ENCODE measurements at regions not wholly inside any gene's neighbourhood (a gene's known extent, or its start where the extent isn't known, plus 50 kb on each side); places are given as distances from the start of the nearest gene placed in this dataset.
"Not testable (repeated sequence)": the region's sequence is repeated elsewhere in the genome, so short reads cannot be mapped to it uniquely, and the experiment has no call there.

- Mint-ChIP-seq H3K27ac (no peak overlapping the region), H3K4me1 (ENCODE audit: low read depth) (peaks cover 10% of the 10 kb centered on the region), H3K27me3 (no peaks in the 10 kb centered on the region), H3K4me3 (no peak overlapping the region), H3K9me3 (peaks cover 5% of the 10 kb centered on the region), H3K36me3 (ENCODE audit: low read depth) (no peaks in the 10 kb centered on the region)
- no peak for DNase-seq
These were observed 84.3 kb upstream of the RAPH1 start for GRCh38 chr2:203619267-203619878.

DNA sequence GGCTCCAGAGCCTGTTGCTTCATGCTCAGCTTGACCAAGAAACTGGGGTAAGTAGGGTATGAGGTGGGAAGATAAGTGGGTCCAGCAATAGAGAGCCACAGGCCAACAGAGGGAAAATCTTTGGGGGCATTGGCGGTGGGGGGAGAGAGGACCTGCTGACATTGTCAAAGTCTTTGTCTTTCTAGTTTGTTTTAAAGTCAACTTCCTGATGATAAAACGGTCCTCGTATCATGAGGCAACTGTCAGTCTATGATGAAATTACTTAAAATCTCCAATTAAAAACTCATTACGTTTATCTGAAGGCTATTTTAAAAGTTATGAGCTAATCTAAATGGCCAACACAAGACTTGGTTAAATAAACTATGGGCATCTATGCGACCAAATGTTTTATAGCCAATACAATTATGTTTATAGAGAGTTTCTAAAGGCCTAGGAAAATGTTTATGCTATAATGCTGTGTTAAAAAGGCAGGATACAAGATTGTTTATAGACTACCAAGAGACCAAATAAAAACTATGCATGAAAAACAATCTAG lies 84.4 kb upstream of the CD28 start:
- no peak for DNase-seq
- Mint-ChIP-seq H3K4me3 (no peak overlapping the region), H3K4me1 (ENCODE audit: low read depth) (peaks cover 10% of the 10 kb centered on the region), H3K9me3 (peaks cover 5% of the 10 kb centered on the region), H3K27ac (no peak overlapping the region), H3K36me3 (ENCODE audit: low read depth) (no peaks in the 10 kb centered on the region), H3K27me3 (no peaks in the 10 kb centered on the region)

GRCh38 chr2:203623096-203623495 lies 83.3 kb upstream of the CD28 start:
- Mint-ChIP-seq H3K4me3 (no peak overlapping the region), H3K36me3 (ENCODE audit: low read depth) (no peaks in the 10 kb centered on the region), H3K27ac (no peak overlapping the region), H3K4me1 (ENCODE audit: low read depth) (peaks cover 10% of the 10 kb centered on the region), H3K27me3 (no peaks in the 10 kb centered on the region), H3K9me3 (peaks cover 5% of the 10 kb centered on the region)
- no peak for DNase-seq

- DNase-seq: no peak
- H3K27me3 Mint-ChIP-seq: no peaks in the 10 kb centered on the region
- H3K36me3 Mint-ChIP-seq (ENCODE audit: low read depth): no peaks in the 10 kb centered on the region
- no peak overlapping the region for H3K4me3 Mint-ChIP-seq
- peaks cover 5% of the 10 kb centered on the region for H3K9me3 Mint-ChIP-seq
- peaks cover 10% of the 10 kb centered on the region for H3K4me1 Mint-ChIP-seq (ENCODE audit: low read depth)
- H3K27ac Mint-ChIP-seq: no peak overlapping the region
These were observed 82.8 kb upstream of the CD28 start for GRCh38 chr2:203623661-203624060.

DNA sequence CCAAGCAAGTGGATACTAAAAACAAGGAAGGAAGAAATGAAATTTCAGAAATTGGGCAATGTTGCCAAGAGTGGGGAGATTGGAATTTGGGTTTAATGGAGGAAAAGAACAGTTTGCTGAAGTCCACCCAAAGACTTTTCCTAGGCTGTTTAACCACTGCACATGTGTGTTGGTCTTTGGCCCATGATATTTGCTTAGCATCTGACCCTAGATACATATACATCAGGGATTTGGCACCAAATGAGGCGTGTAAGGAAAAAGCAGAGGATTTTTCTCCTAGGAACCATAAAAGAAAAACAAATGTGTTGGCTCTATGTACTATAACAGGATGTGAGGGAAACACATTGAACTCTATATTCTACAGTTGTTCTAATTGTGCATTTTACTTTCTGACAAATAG lies 80.7 kb upstream of the CD28 start:
- Mint-ChIP-seq H3K27me3 (no peaks in the 10 kb centered on the region), H3K27ac (no peak overlapping the region), H3K4me3 (no peak overlapping the region), H3K9me3 (no peaks in the 10 kb centered on the region), H3K36me3 (ENCODE audit: low read depth) (no peaks in the 10 kb centered on the region), H3K4me1 (ENCODE audit: low read depth) (peaks cover 15% of the 10 kb centered on the region)
- no peak for DNase-seq

- H3K27me3 Mint-ChIP-seq; H3K27ac Mint-ChIP-seq; H3K4me3 Mint-ChIP-seq; H3K36me3 Mint-ChIP-seq (ENCODE audit: low read depth); DNase-seq; H3K9me3 Mint-ChIP-seq: not testable (repeated sequence)
- H3K4me1 Mint-ChIP-seq (ENCODE audit: low read depth): peaks cover 15% of the 10 kb centered on the region
These were observed 80.2 kb upstream of the CD28 start for GRCh38 chr2:203626247-203626646.

DNA sequence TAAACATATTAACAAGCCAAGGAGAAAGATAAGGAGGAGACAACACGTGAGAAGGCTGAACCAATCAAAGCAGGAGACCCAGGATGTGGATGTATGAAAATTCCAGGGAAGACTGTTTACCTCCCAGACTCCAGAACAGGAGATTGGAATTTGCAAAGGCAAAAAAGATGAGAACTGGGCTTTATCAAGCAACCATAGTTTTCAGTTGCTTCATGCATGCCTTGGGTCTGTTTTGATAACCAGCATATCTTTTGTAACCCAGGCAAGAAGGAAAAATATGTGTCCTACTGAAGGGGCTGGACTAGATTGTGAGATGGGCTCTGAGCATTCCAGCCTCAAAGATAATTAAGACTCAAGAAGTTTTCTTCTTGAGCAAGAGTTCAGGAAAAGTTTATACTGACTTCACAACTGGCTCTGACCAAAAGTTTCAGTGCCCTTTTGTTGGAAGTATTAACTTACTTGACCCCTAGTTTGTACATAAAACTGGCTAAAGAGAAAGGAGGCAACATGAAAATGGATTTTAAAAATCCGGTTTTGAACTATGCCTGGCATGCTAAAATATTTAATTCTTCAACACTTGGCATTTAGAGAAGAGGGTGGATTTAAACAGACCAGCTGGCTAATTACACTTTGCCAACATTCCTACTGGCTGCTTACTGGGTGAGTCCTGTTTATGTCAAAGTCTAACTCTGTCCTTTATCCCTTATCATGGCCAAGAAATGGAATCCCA lies 79.3 kb upstream of the CD28 start:
- Mint-ChIP-seq H3K4me3 (no peak overlapping the region), H3K4me1 (ENCODE audit: low read depth) (peaks cover 15% of the 10 kb centered on the region), H3K9me3 (no peaks in the 10 kb centered on the region), H3K27ac (no peak overlapping the region), H3K27me3 (no peaks in the 10 kb centered on the region), H3K36me3 (ENCODE audit: low read depth) (no peaks in the 10 kb centered on the region)
- no peak for DNase-seq

DNA sequence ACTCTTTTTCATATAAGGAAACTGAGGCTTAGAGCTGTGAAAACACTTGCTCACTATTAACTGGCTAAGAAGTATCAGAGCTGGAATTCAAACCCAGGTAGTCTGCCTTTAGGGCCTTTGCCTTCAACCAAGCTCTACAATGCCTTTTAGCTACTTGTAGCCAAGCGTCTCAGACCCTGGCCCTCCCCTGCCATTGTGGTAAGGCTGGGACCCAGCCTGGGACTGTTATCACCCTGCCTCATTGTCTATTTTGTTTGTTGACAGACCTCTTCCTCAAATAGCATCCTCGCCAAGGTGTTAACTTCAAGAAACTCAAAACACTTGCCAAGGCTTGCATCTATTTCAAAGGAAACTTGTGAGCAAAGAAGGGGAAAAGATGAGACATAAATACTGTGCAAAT lies 76.7 kb upstream of the CD28 start:
- Mint-ChIP-seq H3K27me3 (no peaks in the 10 kb centered on the region), H3K9me3 (no peaks in the 10 kb centered on the region), H3K4me3 (no peak overlapping the region), H3K36me3 (ENCODE audit: low read depth) (no peaks in the 10 kb centered on the region), H3K4me1 (ENCODE audit: low read depth) (peaks cover 4% of the 10 kb centered on the region), H3K27ac (no peak overlapping the region)
- no peak for DNase-seq

GRCh38 chr2:203631068-203631757 lies 75.2 kb upstream of the CD28 start:
- peaks cover 4% of the 10 kb centered on the region for H3K4me1 Mint-ChIP-seq (ENCODE audit: low read depth)

GRCh38 chr2:203636588-203637470 lies 69.6 kb upstream of the CD28 start:
- Mint-ChIP-seq H3K9me3 (no peaks in the 10 kb centered on the region), H3K27me3 (no peaks in the 10 kb centered on the region), H3K36me3 (ENCODE audit: low read depth) (no peaks in the 10 kb centered on the region), H3K27ac (peak overlapping the region; percentile 15), H3K4me1 (ENCODE audit: low read depth) (peaks cover 25% of the 10 kb centered on the region), H3K4me3 (no peak overlapping the region)
- DNase-seq: no peak

More at GRCh38 chr2:203631068-203631757, 75.2 kb upstream of the CD28 start:
- DNase-seq: no peak
- H3K9me3 Mint-ChIP-seq: no peaks in the 10 kb centered on the region
- no peak overlapping the region for H3K4me3 Mint-ChIP-seq
- no peak overlapping the region for H3K27ac Mint-ChIP-seq
- no peaks in the 10 kb centered on the region for H3K27me3 Mint-ChIP-seq
- H3K36me3 Mint-ChIP-seq (ENCODE audit: low read depth): no peaks in the 10 kb centered on the region

DNA sequence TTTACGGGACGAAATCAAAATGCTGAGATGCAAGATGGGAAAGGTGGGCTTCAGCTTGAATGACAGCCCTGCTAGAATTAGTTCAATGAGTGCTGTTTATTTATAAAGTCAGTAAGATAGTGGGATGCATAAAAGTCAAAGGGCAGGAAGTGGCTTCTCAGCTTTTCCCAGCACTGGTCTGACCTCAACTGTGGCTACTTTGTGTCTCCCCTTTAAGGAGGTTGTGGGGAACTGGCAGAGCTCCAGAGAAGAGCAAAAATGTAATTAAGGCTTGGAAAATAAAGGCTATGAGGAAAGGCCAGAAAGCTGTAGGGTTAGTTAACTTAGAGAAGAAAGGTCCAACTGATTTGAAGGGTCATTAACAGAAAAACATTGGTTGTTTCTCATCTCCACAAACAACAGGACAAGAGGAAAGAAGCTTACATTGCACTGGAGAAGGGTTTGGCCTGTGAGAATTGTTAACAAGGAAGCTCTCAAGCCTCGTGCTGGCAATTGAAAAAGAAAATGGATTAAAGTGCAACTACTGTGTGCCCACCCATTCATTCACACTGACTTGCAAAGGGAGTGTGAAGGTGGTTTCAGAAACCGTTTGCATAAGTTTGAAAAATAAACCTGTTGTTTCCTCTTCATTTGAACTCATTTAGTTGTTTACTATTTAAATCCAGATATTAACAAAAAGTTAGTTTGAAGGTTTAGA lies 68.8 kb upstream of the CD28 start:
- Mint-ChIP-seq H3K36me3 (ENCODE audit: low read depth) (no peaks in the 10 kb centered on the region), H3K9me3 (no peaks in the 10 kb centered on the region), H3K27me3 (no peaks in the 10 kb centered on the region), H3K4me3 (no peak overlapping the region), H3K4me1 (ENCODE audit: low read depth) (peaks cover 27% of the 10 kb centered on the region), H3K27ac (peak overlapping the region; percentile 15)
- DNase-seq: no peak

- DNase-seq; H3K4me3 Mint-ChIP-seq; H3K27me3 Mint-ChIP-seq; H3K27ac Mint-ChIP-seq; H3K9me3 Mint-ChIP-seq; H3K36me3 Mint-ChIP-seq (ENCODE audit: low read depth): not testable (repeated sequence)
- H3K4me1 Mint-ChIP-seq (ENCODE audit: low read depth): peaks cover 23% of the 10 kb centered on the region
These were observed 64.6 kb upstream of the CD28 start for GRCh38 chr2:203641865-203642264.

DNA sequence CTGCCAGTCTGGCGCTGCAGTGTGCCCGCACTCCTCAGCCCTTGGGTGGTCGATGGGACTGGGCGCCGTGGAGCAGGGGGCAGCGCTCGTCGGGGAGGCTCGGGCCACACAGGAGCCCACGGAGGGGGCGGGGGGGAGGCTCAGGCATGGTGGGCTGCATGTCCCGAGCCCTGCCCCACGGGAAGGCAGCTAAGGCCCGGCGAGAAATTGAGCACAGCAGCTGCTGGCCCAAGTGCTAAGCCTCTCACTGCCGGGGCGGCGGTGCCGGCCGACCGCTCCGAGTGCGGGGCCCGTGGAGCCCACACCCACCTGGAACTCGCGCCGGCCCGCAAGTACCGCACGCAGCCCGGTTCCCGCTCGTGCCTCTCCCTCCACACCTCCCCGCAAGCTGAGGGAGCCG lies 63.6 kb upstream of the CD28 start:
- H3K27ac Mint-ChIP-seq; H3K36me3 Mint-ChIP-seq (ENCODE audit: low read depth); H3K9me3 Mint-ChIP-seq; H3K4me3 Mint-ChIP-seq; H3K27me3 Mint-ChIP-seq; DNase-seq: not testable (repeated sequence)
- H3K4me1 Mint-ChIP-seq (ENCODE audit: low read depth): peaks cover 13% of the 10 kb centered on the region

DNA sequence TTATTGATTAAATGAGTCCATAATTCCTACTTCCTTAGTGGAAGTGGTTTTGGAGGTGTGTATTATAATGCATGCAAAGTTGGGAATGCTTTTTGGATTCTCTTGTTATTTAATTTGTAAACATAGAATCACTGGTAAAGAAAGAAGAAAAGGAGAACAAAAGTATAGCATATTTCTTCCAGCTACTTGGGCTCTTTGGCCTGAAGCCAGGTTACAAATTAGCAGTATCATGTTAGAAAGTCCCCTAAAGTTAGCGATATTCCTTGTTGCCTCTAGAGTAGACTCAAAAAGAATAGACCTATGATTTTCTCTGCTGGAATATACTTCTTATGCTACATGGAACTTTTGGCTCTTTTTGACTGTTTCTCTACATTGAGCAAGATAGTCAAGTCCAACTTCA lies 60.6 kb upstream of the CD28 start:
- Mint-ChIP-seq H3K27me3 (no peaks in the 10 kb centered on the region), H3K9me3 (no peaks in the 10 kb centered on the region), H3K4me3 (no peak overlapping the region), H3K36me3 (ENCODE audit: low read depth) (no peaks in the 10 kb centered on the region), H3K4me1 (ENCODE audit: low read depth) (peaks cover 11% of the 10 kb centered on the region), H3K27ac (no peak overlapping the region)
- no peak for DNase-seq

Data from activated T-cell treated with anti-CD3 and anti-CD28 coated beads, Interleukin-2, amount 50 U/mL, for 24 hours (primary cell).